NCI-H2171 (cell line): ENCODE measurements at regions not wholly inside any gene's neighbourhood (a gene's known extent, or its start where the extent isn't known, plus 50 kb on each side); places are given as distances from the start of the nearest gene placed in this dataset.

Experiments
- DNase-seq: peaks from one replicate; lab custom pipeline; 2025; lab: John Stamatoyannopoulos, UW

DNA sequence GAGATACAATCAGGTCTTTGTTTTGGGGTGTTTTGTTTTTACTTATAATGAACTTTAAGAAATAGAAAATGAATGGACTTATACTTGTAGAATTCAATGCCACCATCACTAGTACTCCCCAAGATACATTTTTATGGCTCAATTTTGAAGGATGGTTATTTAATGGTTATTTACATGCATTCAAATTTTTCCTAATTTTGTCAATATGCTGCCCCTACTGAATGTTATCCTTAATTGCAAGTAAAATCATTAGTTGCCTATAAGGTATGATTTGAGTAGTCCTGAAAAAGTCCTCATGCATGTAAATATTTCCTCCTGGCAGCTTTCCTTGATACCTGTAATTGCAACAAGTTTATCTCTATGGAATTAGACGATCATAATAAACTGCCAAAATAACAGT is 391.2 kb downstream of the BCAT1 start:
- no peak for DNase-seq

DNA sequence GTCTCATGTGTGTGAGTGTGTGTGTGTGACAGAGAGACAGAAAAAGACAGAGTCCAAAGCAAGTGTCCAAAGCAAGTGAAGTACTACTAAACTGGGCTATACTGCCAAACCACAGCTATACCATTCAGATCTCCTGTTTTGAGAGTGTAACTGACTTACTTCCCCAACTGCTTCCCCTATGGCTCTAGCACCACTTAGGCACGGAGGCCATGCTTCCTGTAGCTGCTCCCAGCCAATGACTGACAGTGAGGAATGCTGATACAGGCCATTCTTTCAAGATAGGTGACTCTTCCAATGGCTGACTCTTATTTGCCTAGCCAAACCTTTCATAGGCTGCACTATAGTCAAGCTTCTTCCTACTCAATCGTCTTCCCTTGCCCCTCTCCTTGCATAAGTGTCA is 393.2 kb downstream of the BCAT1 start:
- no peak for DNase-seq

- DNase-seq: no peak
Observed at GRCh38 chr12:24554612-24555295, 394.1 kb downstream of the BCAT1 start.

DNA sequence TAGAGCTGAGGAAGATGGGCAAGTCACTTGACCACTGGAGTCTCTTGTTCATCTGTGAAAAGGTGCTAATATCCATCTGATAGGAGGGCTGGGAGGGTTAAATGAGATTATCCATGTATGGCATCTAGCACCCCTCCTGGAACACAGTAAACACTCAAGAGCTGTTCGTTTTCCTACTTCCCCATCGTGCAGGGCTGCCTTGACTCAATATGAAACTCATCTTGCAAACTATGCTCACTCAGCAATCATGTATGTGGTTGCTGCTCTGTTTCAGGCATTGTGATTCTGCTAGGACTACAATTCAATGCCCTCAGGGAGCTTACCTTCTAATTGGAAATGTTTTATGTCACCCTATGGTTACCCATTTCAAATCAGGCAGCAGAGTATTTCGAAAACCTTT is 395.6 kb downstream of the BCAT1 start:
- no peak for DNase-seq

DNA sequence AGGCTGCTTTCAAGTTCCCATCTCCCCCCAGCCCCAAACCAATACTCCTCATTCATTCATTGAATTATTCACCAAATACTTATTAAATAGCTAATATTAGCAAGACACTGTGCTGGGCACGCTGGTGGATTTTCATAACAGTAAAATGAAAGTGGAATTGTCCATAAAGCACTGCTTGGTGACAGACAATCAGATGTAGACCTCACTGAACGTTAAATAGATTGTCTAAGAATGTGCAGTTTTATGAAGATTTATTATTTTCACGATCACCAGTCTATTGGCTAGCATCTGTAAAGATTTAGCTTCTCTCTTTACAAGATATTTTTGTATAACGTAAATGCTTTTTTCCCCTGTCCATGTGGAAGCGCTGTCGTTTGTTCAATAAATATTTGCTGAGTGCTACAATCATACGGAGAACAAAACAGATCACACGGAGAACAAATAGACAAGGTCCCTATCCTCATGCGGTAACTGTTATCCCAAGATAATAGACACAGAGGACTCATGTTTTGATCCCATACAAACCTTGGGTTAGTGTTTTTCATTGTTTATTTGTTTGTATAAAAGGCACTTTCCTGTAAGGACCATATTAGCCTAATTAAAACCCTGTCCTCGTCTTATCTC is 397.6 kb downstream of the BCAT1 start:
- no peak for DNase-seq

DNA sequence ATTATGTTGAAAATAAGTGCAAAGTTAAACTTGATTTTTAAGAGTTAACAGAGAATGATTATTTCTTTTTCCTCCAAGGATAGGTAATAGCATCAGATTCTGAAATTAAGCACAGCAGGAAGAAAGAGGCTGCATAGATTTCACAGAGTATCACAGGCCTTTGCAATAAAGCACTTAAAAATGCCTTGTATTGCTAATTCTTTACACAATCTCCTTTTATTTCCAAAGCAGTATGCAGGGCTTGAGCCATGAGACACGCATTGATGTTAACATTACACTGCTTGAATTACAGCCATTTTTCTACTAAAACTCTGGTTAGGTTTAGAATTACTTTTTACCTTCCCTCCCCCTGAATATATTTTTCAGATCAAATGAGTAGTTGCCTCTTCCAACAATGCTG is 398.3 kb downstream of the BCAT1 start:
- no peak for DNase-seq

GRCh38 chr12:24546661-24547060 is 402.2 kb downstream of the BCAT1 start:
- no peak for DNase-seq

GRCh38 chr12:24546084-24546483 is 402.8 kb downstream of the BCAT1 start:
- no peak for DNase-seq

GRCh38 chr12:24544368-24544767 is 404.5 kb downstream of the BCAT1 start:
- no peak for DNase-seq

DNA sequence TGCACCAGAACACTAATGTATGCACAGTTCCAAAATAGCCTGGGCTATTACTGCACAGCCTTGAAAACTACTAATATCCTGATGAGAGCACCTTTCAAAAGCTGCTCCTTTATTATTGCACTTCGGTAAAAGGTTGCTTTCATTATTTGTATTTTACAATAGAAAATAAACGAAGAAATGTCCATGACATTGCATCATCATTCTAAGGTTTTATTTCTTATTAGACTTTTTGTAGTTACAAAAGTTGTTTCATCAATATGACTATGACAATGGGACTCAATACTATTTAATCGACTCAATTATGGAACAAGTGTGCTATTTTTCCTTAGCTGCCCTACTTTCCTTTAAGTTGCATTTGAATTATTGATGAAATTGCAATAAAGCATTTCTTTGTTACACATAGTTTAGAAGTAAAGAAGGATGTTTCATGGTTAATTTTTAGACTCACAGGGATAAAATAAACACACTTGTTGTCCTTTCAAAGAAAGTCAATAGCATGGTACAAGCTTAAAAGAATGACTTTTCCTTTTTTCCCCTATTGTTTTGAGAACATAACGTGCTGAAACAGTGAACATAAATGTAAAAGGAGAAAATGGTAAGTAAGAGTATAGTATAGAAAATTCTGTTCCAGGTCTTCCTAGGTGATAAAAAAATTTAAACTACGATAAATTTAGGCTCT is 407.6 kb downstream of the BCAT1 start:
- no peak for DNase-seq

DNA sequence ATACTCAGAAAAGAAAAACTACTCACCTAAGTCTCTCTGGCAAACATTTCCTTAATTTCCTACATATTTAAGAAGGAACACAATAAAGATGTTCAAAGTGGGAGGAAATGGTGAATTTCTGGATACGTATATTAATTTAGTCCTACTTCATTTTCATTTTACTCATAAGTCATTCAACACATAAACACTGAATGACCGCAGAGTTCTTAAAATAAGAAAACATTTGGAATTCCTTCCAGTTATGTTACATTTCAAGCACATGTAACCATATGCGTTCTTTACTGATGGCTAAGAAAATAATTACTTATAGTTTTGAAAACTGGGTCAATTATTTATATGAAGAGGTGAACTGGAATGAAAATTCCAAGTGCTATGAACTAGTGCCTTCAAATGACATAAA is 409.3 kb downstream of the BCAT1 start:
- no peak for DNase-seq

- no peak for DNase-seq
Observed at GRCh38 chr12:24537083-24537860, 411.6 kb downstream of the BCAT1 start.

DNA sequence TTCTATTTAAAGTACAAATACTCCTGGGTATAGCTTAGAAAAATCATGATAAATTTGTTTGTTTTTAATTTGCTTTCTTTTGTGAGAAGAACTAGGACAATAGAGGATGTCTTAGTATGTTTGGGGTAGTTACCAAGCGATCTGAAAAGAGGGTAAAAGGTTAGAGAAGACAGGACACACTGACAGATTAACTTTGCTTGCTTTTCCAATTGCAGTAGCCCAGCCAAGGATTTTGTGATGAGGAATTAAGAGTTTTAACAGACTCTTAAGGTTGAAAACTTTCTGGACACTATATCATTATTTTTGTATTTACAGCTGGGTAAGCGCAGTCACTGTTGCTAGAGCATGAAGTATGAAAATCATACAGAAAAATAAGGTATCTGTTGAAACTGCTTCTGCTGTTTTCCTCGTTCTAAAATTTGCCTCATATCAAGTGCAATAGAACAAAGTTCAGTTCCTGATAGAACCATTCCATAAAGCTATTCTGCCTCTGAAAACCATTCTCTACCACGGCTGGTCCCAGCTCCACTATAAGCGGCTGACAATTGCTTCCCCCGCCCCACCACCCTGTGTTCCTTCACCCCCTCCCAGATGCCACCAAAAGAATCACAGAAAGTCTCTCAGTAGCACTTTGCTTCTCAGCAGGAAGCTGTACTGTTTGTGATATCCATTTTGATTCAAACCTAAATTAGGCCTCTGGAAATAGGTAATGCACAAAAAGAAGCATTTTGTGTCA is 413.4 kb downstream of the BCAT1 start:
- DNase-seq: no peak

DNA sequence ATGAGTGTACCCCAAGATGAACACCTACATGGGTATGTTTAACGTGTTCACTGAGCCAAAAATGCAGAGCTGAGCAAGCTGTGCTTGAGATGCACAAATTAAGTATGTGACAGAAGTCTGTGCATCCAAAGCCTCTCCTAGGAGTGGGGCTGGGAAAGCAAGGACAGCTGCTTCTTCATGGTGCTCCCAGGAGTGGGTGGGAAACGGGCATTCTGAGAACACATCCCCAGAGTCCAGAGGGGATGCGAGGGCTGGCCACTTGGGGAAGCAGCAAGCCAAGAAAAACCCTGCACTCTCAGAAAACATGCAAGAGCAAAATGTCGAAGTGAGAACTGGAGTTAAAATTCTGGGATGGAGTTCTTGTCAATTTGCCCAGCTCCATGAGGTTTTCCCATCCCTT is 414.3 kb downstream of the BCAT1 start:
- no peak for DNase-seq

DNA sequence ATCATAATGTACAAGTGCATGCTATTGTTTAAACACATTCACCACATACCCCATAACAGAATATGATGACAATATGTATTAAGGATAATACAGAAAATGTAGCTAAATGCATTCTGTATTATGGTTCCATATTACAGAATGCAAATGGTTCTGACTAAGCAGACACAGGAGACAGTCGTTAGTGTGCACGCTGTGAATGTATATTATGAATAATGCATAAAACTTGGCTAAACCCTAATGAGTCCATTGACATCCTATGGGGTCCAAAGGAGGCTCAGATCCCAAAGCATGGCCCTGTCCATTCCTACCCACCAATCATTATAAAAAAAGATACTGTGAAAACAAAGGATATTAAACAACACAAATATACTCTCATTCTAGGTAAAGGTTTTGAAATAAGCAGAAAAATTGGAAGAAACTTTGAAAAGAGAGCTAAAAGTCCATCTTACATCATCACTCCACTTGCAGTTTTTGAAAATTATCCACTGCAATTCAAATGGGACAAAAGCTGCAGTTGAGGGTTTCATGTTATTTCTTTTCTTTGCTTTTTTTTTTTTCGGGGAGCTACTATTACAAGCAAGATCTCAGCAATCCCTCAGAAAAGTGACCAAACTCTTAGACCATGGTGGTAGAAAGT is 415.1 kb downstream of the BCAT1 start:
- no peak for DNase-seq

DNA sequence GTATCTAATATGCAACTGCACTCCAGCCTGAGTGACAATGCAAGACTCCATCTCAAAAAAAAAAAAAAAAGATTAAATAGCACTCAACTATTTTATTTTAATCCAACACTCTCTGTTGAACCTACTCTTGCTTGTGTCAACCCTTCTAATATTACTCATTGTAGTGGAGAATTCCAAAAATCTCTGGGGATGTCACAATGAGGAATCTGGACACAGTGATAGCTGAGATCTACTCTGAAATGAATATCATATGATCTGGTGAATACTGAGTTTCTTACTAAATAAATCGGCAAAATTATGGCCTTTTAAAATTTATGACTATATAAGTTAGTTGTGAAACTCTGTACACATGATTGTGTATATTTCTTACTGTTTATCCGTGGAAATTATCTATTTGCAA is 418.2 kb downstream of the BCAT1 start:
- DNase-seq: no peak

DNA sequence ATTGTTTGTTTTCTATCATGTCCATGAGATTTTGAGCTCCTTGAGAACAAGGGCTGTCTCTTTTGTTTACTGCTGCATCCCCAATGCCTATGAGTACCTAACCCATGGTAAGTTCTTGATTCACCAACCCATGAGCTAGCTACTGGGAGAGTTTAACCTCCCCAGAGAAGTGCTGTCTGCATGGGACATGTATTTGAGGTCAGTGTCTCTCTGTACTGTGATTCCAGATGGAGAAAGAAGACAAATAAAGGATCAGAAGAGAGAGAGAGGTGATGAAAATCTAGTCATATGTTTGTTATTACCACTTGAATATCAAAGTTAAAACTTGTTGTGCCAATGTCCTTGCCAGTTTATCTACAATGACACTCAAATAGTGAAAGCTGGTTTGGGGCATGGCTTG is 421.8 kb downstream of the BCAT1 start:
- no peak for DNase-seq

- no peak for DNase-seq
Observed at GRCh38 chr12:24522736-24523135, 426.2 kb downstream of the BCAT1 start.

- DNase-seq: no peak
Observed at GRCh38 chr12:24519759-24520158, 429.1 kb downstream of the BCAT1 start.

GRCh38 chr12:24517000-24517399 is 431.9 kb downstream of the BCAT1 start:
- no peak for DNase-seq

DNA sequence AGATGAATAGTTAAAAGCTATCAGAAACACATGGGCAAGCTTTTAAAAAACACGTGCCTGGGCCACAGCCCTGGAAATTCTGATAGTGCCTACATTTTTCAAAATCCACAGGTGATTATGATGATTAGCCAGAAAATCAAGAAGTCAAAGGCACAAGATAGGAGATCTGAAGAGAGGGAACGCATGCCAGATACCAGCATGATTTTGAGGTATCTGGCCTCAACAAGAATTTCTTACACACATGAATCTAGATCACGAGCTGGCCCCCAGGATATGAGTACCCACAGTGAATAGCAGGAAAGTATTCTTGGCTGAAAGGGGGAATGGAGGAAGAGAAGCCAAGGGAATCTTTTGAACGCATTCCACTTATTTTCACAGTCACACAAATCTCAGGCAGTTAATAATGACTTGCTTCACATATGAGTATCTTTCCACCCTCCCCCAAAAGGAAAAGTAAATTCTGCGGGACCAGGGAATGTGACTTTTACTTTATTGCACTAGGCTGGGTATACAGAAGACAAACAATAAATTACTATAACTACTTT is 438.2 kb downstream of the BCAT1 start:
- DNase-seq: no peak
